HG03103 (cell line): ENCODE measurements at regions not wholly inside any gene's neighbourhood (a gene's known extent, or its start where the extent isn't known, plus 50 kb on each side); places are given as distances from the start of the nearest gene placed in this dataset.
"Not testable (repeated sequence)": the region's sequence is repeated elsewhere in the genome, so short reads cannot be mapped to it uniquely, and the experiment has no call there.

Experiments used
- ATAC-seq: cut with Tn5 transposase; IDR thresholded peaks from one replicate; pipeline ENCODE4 v1.9.1; 2021; ENCODE audit warnings: low read depth; ENCODE audit not compliant: unreplicated experiment

GRCh38 chr5:89794504-89794903 is 615.1 kb downstream of the CETN3 start:
- not testable (repeated sequence) for ATAC-seq

- ATAC-seq, result not testable (repeated sequence)
Observed at GRCh38 chr5:89779734-89780133, 629.8 kb downstream of the CETN3 start.

DNA sequence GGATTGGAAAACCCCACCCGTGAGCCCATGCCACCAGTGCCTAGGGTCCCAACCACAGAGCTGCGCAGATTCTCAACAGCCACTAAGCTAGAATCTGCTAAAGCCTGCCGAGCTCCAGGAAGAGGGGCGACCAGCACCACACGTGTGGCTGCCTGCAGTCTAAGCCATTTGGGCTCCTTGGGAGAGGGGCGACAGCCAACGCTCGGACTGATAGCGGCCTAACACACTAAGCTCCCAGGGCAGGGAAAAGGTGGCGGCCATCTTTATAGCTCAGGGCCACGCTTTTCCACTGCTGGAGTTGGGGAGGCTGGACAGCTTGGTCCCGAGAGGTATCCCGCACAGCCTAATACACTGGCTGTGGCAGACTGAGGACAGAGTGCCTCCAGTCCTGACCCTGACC is 631.8 kb downstream of the CETN3 start:
- ATAC-seq, result no peak

- no peak for ATAC-seq
Observed at GRCh38 chr5:89769975-89770374, 639.6 kb downstream of the CETN3 start.

DNA sequence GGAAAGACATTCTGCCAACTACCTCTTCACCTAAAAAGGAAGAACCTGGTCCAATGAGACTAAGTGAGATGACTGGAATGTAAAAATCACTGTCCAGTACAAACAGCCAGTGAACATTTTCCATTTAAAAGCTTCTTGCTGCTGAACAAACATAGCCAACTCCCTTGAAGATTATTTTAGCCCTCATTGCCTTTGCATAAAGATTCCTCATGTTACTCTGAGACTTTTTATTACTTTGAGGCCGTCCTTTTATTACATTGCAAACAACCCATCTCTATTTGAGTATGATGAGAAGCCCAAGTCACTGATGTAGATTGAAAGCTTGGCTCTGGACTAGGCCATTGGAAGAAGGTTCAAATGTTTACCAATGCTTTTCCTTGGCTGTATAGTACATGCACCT is 649.8 kb downstream of the CETN3 start:
- no peak for ATAC-seq

GRCh38 chr5:89758146-89758545 is 651.4 kb downstream of the CETN3 start:
- ATAC-seq, result no peak

GRCh38 chr5:89756955-89757354 is 652.6 kb downstream of the CETN3 start:
- ATAC-seq, result no peak

DNA sequence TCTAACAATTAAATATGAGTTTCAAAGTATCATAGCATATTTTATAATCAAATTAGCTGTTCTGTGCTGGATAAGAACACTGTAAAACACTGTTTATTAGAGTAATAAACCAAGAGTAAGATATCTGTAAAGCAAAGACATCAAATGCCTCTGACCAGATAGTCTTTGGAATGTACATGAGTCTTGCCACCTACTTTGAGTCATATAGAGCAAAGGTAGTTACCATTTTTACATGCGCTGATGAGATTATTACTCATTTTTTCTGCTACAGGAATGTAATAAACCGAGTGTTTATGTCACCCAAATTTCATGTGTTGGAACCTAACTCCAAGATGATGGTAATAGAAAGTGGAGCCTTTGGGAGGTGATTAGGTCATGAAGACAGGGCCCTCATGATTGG is 654.5 kb downstream of the CETN3 start:
- no peak for ATAC-seq

DNA sequence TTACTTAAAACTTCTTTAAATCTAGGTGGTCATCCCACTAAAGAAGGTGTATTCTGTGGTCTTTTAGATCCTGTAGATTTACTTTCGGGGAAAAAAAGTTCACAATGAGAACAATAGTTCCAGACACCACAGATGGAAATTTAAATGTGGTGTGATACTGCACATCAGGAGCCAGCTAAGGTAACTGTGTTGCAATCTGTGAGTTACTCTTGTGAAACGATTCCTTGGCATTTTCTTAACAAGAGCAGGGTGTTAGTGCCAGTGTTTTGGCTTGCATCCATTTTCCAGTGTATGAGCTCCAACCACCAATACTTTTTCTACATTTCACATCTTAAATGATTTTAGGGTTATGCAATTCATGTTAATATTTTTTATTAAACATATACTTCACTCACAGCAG is 674.5 kb downstream of the CETN3 start:
- ATAC-seq, result no peak

GRCh38 chr5:89733772-89734171 is 675.8 kb downstream of the CETN3 start:
- no peak for ATAC-seq

DNA sequence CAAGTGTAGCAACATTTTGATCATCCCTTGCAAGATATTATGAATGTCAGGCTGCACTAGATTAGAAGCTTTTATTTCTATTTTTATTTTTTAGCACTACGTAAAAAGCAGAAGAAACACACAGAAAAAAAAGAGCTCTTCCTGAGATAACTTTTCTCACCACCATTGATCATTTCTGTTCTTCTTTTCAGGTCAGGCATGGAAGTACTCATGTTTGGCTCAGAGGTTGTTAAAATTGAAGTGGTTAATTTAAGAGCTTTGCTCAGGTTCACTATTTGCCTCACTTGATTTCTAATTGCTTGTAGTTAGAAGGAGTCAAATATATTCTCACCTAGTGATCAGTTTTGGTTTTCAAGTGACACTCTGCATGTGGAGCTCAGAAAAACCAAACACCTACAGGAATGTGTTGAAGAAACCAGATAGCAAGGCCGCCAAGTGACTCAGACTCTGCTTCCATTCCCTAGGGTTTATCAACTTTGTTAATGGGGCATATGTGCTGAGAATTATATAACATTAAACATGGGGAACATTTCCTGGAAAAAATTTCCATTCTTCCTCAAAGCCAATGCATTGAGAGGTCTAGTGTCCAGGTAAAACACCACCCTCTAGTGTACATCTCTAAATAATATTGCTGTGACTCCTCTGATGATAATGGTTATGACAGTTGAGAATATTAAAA is 679.8 kb downstream of the CETN3 start:
- ATAC-seq, result no peak

DNA sequence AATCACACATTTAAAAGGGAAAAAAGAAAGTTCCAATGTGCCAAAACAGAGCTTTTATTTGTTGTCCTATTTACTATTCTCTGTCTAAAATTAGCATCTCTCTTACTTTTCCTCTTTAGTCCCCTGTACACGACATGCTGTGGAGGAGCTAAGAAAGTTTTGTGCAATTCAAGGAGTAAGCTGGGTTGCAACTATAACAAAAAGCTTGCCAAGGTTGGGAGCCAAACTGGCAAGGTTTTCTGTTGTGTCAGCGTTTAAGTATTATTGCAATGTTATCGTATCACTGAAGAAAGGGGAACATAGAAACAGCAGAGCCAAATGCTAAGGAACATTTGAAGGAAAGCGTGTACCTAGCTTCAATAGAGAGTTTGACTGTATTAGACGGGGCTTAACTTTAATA is 680.8 kb downstream of the CETN3 start:
- no peak for ATAC-seq

- ATAC-seq, result no peak
Observed at GRCh38 chr5:89728134-89728533, 681.4 kb downstream of the CETN3 start.

GRCh38 chr5:89724379-89725095 is 685.0 kb downstream of the CETN3 start:
- ATAC-seq, result no peak

- ATAC-seq, result no peak
Observed at GRCh38 chr5:89723907-89724306, 685.6 kb downstream of the CETN3 start.

DNA sequence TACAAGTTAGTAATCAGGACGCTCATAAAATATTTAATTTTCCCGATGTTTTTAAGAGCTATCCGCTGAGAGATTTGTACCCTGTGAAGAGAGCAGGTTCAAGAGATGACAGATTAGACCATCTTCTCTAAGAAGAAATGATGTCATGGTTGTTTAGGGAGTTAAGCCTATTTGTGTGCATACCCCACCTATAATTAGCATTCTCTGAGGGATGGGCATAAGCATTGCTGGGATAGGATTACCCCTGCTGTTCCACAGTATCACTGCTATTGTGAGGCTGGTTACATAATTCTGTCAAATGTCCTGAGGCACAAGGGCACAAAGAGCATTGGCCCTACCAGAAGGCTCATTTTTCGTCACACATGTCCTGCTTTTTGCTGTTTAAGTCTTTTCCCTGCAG is 687.0 kb downstream of the CETN3 start:
- no peak for ATAC-seq

DNA sequence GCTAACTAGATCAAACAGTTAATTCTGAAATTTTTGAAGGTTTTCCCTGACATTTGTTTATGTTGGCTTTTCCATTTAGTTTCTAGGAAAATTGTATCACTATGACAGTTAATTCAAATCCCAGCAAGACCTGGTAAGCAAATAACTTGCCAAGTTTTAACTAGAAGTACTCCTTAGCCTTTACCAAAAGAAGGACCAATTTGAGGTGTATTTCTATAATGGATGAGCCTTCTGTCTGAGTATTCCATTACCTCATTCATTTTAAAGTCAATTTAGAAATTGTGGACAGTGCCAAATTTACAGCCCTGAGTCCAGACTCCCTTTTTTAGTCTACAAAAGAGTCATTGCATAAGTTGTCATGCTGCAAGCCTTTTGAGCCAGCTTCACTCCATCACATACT is 687.6 kb downstream of the CETN3 start:
- no peak for ATAC-seq

GRCh38 chr5:89721353-89721752 is 688.2 kb downstream of the CETN3 start:
- no peak for ATAC-seq

- ATAC-seq, result no peak
Observed at GRCh38 chr5:89712134-89712700, 697.3 kb downstream of the CETN3 start.

DNA sequence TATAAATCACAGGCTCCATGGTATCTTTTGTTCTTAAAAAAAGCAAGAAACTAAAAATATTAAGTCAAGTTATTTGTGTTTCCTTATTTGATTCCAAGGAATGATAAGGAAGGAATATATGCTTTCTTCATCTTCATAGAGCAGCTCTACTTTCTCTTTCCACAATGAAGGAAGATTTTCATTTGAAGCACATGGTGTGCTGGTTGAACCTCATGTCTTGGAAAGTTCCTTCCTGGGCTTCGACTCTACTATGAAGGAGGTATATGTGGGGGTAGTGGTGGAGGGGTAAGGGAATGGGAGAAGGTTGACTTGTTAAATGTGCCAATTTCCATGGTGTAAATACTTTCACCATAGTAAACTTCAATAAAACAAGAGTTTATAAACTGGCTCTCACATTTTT is 698.0 kb downstream of the CETN3 start:
- no peak for ATAC-seq

- ATAC-seq, result no peak
Observed at GRCh38 chr5:89710006-89710405, 699.5 kb downstream of the CETN3 start.

- ATAC-seq, result no peak
Observed at GRCh38 chr5:89707891-89708290, 701.7 kb downstream of the CETN3 start.
